ENCODE measurements at regions not wholly inside any gene's neighbourhood (a gene's known extent, or its start where the extent isn't known, plus 50 kb on each side); places are given as distances from the start of the nearest gene placed in this dataset.

DNA sequence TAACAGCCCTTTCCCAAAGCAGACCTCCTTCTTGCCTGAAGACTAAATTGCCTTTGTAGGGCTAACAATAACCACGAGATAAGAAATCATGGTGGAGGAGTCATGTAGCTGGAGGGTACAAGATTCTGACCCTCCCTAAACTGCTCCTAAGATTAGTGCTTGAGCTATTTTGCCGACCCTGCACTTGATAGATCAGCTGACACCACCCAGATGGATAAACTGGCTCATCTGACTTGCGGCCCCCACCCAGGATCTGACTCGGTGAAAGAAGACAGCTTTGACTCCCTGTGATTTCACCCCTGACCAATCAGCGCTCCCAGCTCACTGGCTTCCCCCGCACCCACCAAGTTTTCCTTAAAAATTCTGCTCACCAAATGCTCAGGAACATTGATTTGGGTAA lies 57.6 kb upstream of the UNC93A start:
- Histone ChIP-seq H3K27ac (ENCODE audit: low read depth, low read length) (no peak overlapping the region), H2BK20ac (ENCODE audit: low read length) (no peak overlapping the region), H2BK5ac (ENCODE audit: low read depth, low read length) (no peak overlapping the region), H3K79me1 (ENCODE audit: low read depth, low read length) (peaks cover 4% of the 10 kb centered on the region), H3K14ac (ENCODE audit: insufficient read length) (no peak overlapping the region), H3K27me3 (replicated peaks in 1 of 4; ENCODE audit: control insufficient read depth in 3 of 4, extremely low read depth in 1 of 4, insufficient read depth in 3 of 4, low read length in 3 of 4) (no peaks in the 10 kb centered on the region), H3K36me3 (ENCODE audit: control insufficient read depth in 2 of 4, insufficient read depth in 4 of 4, low read length in 3 of 4) (peaks cover 0 to 46% (median 22%) of the 10 kb centered on the region in 4 experiments; a peak in 5 of 8 replicates), H2BK12ac (ENCODE audit: low read depth, low read length) (no peak overlapping the region), H4K91ac (replicated peaks; ENCODE audit: insufficient read length, low read length) (no peak overlapping the region), H2BK15ac (ENCODE audit: low read length) (no peak overlapping the region), H3K4me2 (ENCODE audit: insufficient read depth in 1 of 2, low read depth in 2 of 2, low read length in 2 of 2) (0 out of 4 replicates have a peak overlapping the region, but pooled peaks of 1 of the 2 experiments have one; percentile 17), H2BK120ac (replicated peaks; ENCODE audit: low read depth, low read length) (no peak overlapping the region), H3K79me2 (ENCODE audit: control insufficient read depth in 1 of 2, insufficient read depth in 2 of 2, low read length in 2 of 2) (peaks cover 18 to 77% of the 10 kb centered on the region in 2 experiments), H4K5ac (ENCODE audit: insufficient read length, low read depth, low read length) (no peak overlapping the region), H3K9ac (replicated peaks in 1 of 4; ENCODE audit: extremely low read depth in 1 of 4, low read depth in 3 of 4, low read length in 3 of 4) (no peak overlapping the region), H3K23ac (ENCODE audit: insufficient read length) (no peak overlapping the region), H3K23me2 (ENCODE audit: low read depth, low read length) (no peaks in the 10 kb centered on the region; the same call in 1 of the 2 replicates), H4K8ac (ENCODE audit: extremely low read depth, insufficient read depth, low read length) (no peak overlapping the region), H2AFZ (ENCODE audit: low read length) (no peak overlapping the region), H4K20me1 (replicated peaks in 1 of 2; ENCODE audit: control insufficient read depth in 1 of 2, insufficient read depth in 2 of 2, low read length in 2 of 2) (peaks cover 6 to 22% of the 10 kb centered on the region in 2 experiments), H2AK5ac (ENCODE audit: low read depth, low read length) (no peak overlapping the region), H3K4me1 (replicated peaks in 1 of 4; ENCODE audit: control insufficient read depth in 3 of 4, insufficient read depth in 4 of 4, low read length in 3 of 4) (peaks cover 4 to 39% (median 18%) of the 10 kb centered on the region in 4 experiments), H3K9me3 (ENCODE audit: insufficient read depth in 2 of 2, low read depth in 1 of 2, low read length in 1 of 2) (no peaks in the 10 kb centered on the region), H3K56ac (replicated peaks; ENCODE audit: insufficient read length, low read depth, low read length) (no peak overlapping the region), H3K18ac (ENCODE audit: extremely low read depth, low read length) (no peak overlapping the region), H3K4ac (replicated peaks; ENCODE audit: insufficient read length, low read depth, low read length) (no peak overlapping the region), H3K4me3 (ENCODE audit: extremely low read depth in 1 of 4, insufficient read depth in 2 of 4, low read depth in 3 of 4, low read length in 4 of 4) (no peak overlapping the region)
- WGBS, 2 experiments (ENCODE audit: extremely low coverage in 1 of 2, insufficient coverage in 1 of 2, insufficient read length in 1 of 2, insufficient replicate concordance in 2 of 2, low coverage in 1 of 2, low lambda C conversion rate in 2 of 2, missing lambda C conversion rate in 1 of 2), result 85% methylated on average over 6 of the region's 6 CpGs; no CpG with 5 or more reads in 1 of the 2 experiments
- CTCF ChIA-PET (ENCODE audit: partially characterized antibody), result interaction anchor here (0.8 to 6.2 kb wide), 3 partner anchors 11 to 58 kb away, joined by 3 to 28 read pairs (median 4); no protein-coding TSS in a partner anchor
- FAIRE-seq (no peak), DNase-seq (ENCODE audit: low read depth in 1 of 2, low spot score in 2 of 2) (peak in 1 of 2 experiments; percentile 32)
- no peak for TF ChIP-seq ZNF274 (IDR thresholded peaks at IDR 0.05; ENCODE audit: borderline replicate concordance, extremely low read depth, low read length)
- no peak for TF ChIP-seq RAD21 (IDR thresholded peaks at IDR 0.05 in 1 of 2, conservative IDR thresholded peaks at IDR 0.05 in 1 of 2; ENCODE audit: low read depth in 2 of 2, low read length in 2 of 2)
- no peak for TF ChIP-seq KDM1A (IDR thresholded peaks at IDR 0.05; ENCODE audit: borderline replicate concordance, low read length)
- TF ChIP-seq SP1 (IDR thresholded peaks at IDR 0.05; ENCODE audit: low read depth, low read length), result no peak
- TF ChIP-seq NANOG (IDR thresholded peaks at IDR 0.05; ENCODE audit: insufficient read depth, low read depth, low read length, poor library complexity, severe bottlenecking), result no peak
- no peak for TF ChIP-seq FOSL1 (IDR thresholded peaks at IDR 0.05; ENCODE audit: insufficient read depth, low read depth, low read length)
- no peak for TF ChIP-seq CEBPB (IDR thresholded peaks at IDR 0.05; ENCODE audit: low read depth, low read length)
- TF ChIP-seq, protein P1, sequence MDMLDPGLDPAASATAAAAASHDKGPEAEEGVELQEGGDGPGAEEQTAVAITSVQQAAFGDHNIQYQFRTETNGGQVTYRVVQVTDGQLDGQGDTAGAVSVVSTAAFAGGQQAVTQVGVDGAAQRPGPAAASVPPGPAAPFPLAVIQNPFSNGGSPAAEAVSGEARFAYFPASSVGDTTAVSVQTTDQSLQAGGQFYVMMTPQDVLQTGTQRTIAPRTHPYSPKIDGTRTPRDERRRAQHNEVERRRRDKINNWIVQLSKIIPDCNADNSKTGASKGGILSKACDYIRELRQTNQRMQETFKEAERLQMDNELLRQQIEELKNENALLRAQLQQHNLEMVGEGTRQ (IDR thresholded peaks at IDR 0.05; ENCODE audit: low read length), result no peak
- TF ChIP-seq BRCA1 (IDR thresholded peaks at IDR 0.05; ENCODE audit: low read depth, low read length), result no peak
- POLR2A ChIA-PET (ENCODE audit: partially characterized antibody), result interaction anchor here (1.5 to 1.8 kb wide), 2 partner anchors 70 to 117 kb away, joined by 3 to 4 read pairs; no protein-coding TSS in a partner anchor

Measured in H1 (cell line).